GM23338 (cell line): ENCODE measurements at regions not wholly inside any gene's neighbourhood (a gene's known extent, or its start where the extent isn't known, plus 50 kb on each side); places are given as distances from the start of the nearest gene placed in this dataset.

Experiments
- ATAC-seq: fragments of 200-7000 bp; cut with Tn5 transposase; 3 replicates; pipeline ENCODE4 v1.9.1; 2020
- DNase-seq: peaks from one replicate; pipeline ENCODE4 v3.0.0-alpha.2; 2015; ENCODE audit warnings: low spot score
- H2AFZ ChIP-seq: fragments of 200-600 bp; sonication (generic); 2 replicates; pipeline ENCODE4 v1.8.0; 2016; ENCODE audit warnings: antibody characterized with exemption, mild to moderate bottlenecking, moderate library complexity
- H3F3A ChIP-seq: fragments of 200-600 bp; sonication (generic); replicated peaks from 2 replicates; pipeline ENCODE4 v1.8.0; 2017; ENCODE audit warnings: antibody characterized with exemption, mixed run types, low read depth
- H3K27ac ChIP-seq: fragments of 200-600 bp; sonication (generic); 2 replicates; pipeline ENCODE4 v1.6.1; 2016; ENCODE audit warnings: low read depth
- H3K27me3 ChIP-seq: fragments of 200-600 bp; sonication (generic); 2 replicates; pipeline ENCODE4 v1.8.0; 2016; ENCODE audit warnings: mild to moderate bottlenecking, mixed run types, moderate library complexity; ENCODE audit not compliant: insufficient read depth
- H3K36me3 ChIP-seq: fragments of 200-600 bp; sonication (generic); 2 replicates; pipeline ENCODE4 v1.8.0; 2016; ENCODE audit warnings: mild to moderate bottlenecking; ENCODE audit not compliant: insufficient read depth
- H3K4me1 ChIP-seq: fragments of 200-600 bp; sonication (generic); 2 replicates; pipeline ENCODE4 v1.8.0; 2016; ENCODE audit warnings: mild to moderate bottlenecking, moderate library complexity; ENCODE audit not compliant: insufficient read depth
- H3K4me2 ChIP-seq: fragments of 200-600 bp; sonication (generic); 2 replicates; pipeline ENCODE4 v1.7.1; 2017; ENCODE audit warnings: mixed run types
- H3K4me3 ChIP-seq: fragments of 200-600 bp; sonication (generic); 2 replicates; pipeline ENCODE4 v1.6.1; 2016; ENCODE audit warnings: mixed run types
- H3K79me2 ChIP-seq: fragments of 200-600 bp; sonication (generic); replicated peaks from 2 replicates; pipeline ENCODE4 v1.8.0; 2017; ENCODE audit warnings: mild to moderate bottlenecking; ENCODE audit not compliant: insufficient read depth
- H3K9me2 ChIP-seq: fragments of 200-600 bp; sonication (generic); 2 replicates; pipeline ENCODE4 v1.8.0; 2017; ENCODE audit not compliant: insufficient read depth
- H4K20me1 ChIP-seq: fragments of 200-600 bp; sonication (generic); replicated peaks from 2 replicates; pipeline ENCODE4 v1.8.0; 2017; ENCODE audit warnings: mild to moderate bottlenecking; ENCODE audit not compliant: insufficient read depth
- H3K27ac Mint-ChIP-seq: 2 replicates; pipeline ENCODE4 v1.8.0; 2020; ENCODE audit warnings: inconsistent platforms, mild to moderate bottlenecking, moderate library complexity, mixed read lengths
- H3K27me3 Mint-ChIP-seq: 3 replicates; pipeline ENCODE4 v1.8.0; 2022; ENCODE audit warnings: low read depth, mild to moderate bottlenecking, moderate library complexity, mixed read lengths, inconsistent platforms; ENCODE audit not compliant: insufficient read depth, poor library complexity
- H3K36me3 Mint-ChIP-seq: 3 replicates; pipeline ENCODE4 v1.8.0; 2021; ENCODE audit warnings: low read depth, mild to moderate bottlenecking, inconsistent platforms, moderate library complexity, mixed read lengths
- H3K4me1 Mint-ChIP-seq: 3 replicates; pipeline ENCODE4 v1.8.0; 2020; ENCODE audit warnings: mild to moderate bottlenecking, inconsistent platforms, mixed read lengths
- H3K4me3 Mint-ChIP-seq: 3 replicates; pipeline ENCODE4 v1.8.0; 2021; ENCODE audit warnings: moderate library complexity, mild to moderate bottlenecking, inconsistent platforms, mixed read lengths
- H3K9me3 Mint-ChIP-seq: 3 replicates; pipeline ENCODE4 v1.8.0; 2020; ENCODE audit warnings: moderate library complexity, mild to moderate bottlenecking, inconsistent platforms, mixed read lengths
- CREB1 ChIP-seq: fragments of 250-450 bp; sonication (Bioruptor Pico); IDR thresholded peaks from 2 replicates; pipeline ENCODE4 v1.5.0; 2020; ENCODE audit warnings: low read depth, mild to moderate bottlenecking, moderate library complexity
- EZH2 ChIP-seq: fragments of 200-600 bp; sonication (generic); IDR thresholded peaks from one replicate; pipeline ENCODE4 v1.8.0; 2017; ENCODE audit warnings: antibody characterized with exemption, mild to moderate bottlenecking, low read depth; ENCODE audit not compliant: unreplicated experiment
- EZH2phosphoT487 ChIP-seq: fragments of 200-600 bp; sonication (generic); IDR thresholded peaks from one replicate; pipeline ENCODE4 v1.8.1; 2018; ENCODE audit warnings: antibody characterized with exemption; ENCODE audit not compliant: unreplicated experiment
- JUNB ChIP-seq: IDR thresholded peaks from one replicate; pipeline ENCODE4 v1.6.1; 2016; ENCODE audit warnings: antibody characterized with exemption; ENCODE audit not compliant: unreplicated experiment
- NANOG ChIP-seq: IDR thresholded peaks from 2 replicates; pipeline ENCODE4 v1.6.1; 2016; ENCODE audit warnings: antibody characterized with exemption, borderline replicate concordance
- POLR2AphosphoS5 ChIP-seq: IDR thresholded peaks from 2 replicates; pipeline ENCODE4 v1.6.1; 2016; ENCODE audit warnings: antibody characterized with exemption, low read depth
- STAT1 ChIP-seq: IDR thresholded peaks from one replicate; pipeline ENCODE4 v1.6.1; 2016; ENCODE audit warnings: antibody characterized with exemption; ENCODE audit not compliant: unreplicated experiment
- ZNF114 ChIP-seq: fragments of 250-450 bp; sonication (Bioruptor Pico); IDR thresholded peaks from 2 replicates; pipeline ENCODE4 v1.5.0; 2020; ENCODE audit warnings: mild to moderate bottlenecking, moderate library complexity
- ZNF331 ChIP-seq: fragments of 250-450 bp; sonication (Bioruptor Pico); IDR thresholded peaks from 2 replicates; pipeline ENCODE4 v1.5.0; 2020; ENCODE audit warnings: low read depth, mild to moderate bottlenecking, moderate library complexity
- TF ChIP-seq, protein P1 (sequence below): IDR thresholded peaks from one replicate; pipeline ENCODE4 v1.6.1; 2018; ENCODE audit warnings: antibody characterized with exemption; ENCODE audit not compliant: unreplicated experiment
- TF ChIP-seq, protein P2 (sequence below): fragments of 250-450 bp; sonication (Bioruptor Pico); IDR thresholded peaks from 2 replicates; pipeline ENCODE4 v1.5.0; 2020; ENCODE audit warnings: mild to moderate bottlenecking, moderate library complexity
- TF ChIP-seq, protein P3 (sequence below), 2 experiments: fragments of 200-600 bp in 1 of 2; sonication (generic) in 1 of 2; conservative IDR thresholded peaks; 2 replicates each; pipeline versions ENCODE4 v1.5.1 to v1.6.1; 2016 to 2017; ENCODE audit warnings: antibody characterized with exemption in 2 of 2, low read depth in 2 of 2, mild to moderate bottlenecking in 2 of 2, moderate library complexity in 1 of 2
- TF ChIP-seq, protein P4 (sequence below): IDR thresholded peaks from 2 replicates; pipeline ENCODE4 v1.6.1; 2016; ENCODE audit warnings: antibody characterized with exemption

DNA sequence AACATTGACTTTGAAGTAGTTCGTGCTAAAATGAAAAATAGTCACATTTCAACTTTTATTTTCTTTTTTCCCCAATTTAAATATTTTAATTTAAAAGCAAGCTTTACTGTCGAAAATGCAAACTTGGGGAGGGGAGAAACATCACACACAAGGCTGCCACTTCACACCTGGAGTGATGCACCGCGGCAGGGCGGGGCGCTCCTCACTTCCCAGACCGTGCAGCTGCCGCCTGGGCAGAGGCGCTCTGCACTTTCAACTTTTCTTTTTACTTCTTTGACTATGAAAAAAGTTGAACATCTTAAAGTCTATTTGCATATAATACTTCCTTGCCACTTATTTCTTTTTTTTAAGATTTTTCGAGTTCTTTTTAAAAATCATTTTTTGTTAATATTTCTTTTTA, 993.3 kb upstream of the GJE1 start:
- Histone ChIP-seq H3K79me2 (no peaks in the 10 kb centered on the region), H3K4me1 (no peaks in the 10 kb centered on the region), H3K27me3 (no peaks in the 10 kb centered on the region), H3K27ac (no peak overlapping the region), H3F3A (no peaks in the 10 kb centered on the region), H3K9me2 (no peaks in the 10 kb centered on the region; the same call in 1 of the 2 replicates), H2AFZ (no peak overlapping the region), H4K20me1 (no peaks in the 10 kb centered on the region), H3K36me3 (no peaks in the 10 kb centered on the region), H3K4me3 (no peak overlapping the region), H3K4me2 (no peak overlapping the region)
- no peaks in the 10 kb centered on the region for H3K27me3 Mint-ChIP-seq
- H3K9me3 Mint-ChIP-seq = no peaks in the 10 kb centered on the region
- DNase-seq = no peak
- H3K4me3 Mint-ChIP-seq = no peak overlapping the region
- H3K27ac Mint-ChIP-seq = no peak overlapping the region
- H3K4me1 Mint-ChIP-seq = no peaks in the 10 kb centered on the region
- H3K36me3 Mint-ChIP-seq = no peaks in the 10 kb centered on the region
- ATAC-seq = no peak
- TF ChIP-seq ZNF331 (CRISPR knock-in tag) (no peak), EZH2 (no peak), CREB1 (CRISPR knock-in tag) (no peak), NANOG (no peak), ZNF114 (CRISPR knock-in tag) (no peak), JUNB (no peak), STAT1 (no peak), EZH2phosphoT487 (no peak), POLR2AphosphoS5 (no peak)
- TF ChIP-seq, protein P1, sequence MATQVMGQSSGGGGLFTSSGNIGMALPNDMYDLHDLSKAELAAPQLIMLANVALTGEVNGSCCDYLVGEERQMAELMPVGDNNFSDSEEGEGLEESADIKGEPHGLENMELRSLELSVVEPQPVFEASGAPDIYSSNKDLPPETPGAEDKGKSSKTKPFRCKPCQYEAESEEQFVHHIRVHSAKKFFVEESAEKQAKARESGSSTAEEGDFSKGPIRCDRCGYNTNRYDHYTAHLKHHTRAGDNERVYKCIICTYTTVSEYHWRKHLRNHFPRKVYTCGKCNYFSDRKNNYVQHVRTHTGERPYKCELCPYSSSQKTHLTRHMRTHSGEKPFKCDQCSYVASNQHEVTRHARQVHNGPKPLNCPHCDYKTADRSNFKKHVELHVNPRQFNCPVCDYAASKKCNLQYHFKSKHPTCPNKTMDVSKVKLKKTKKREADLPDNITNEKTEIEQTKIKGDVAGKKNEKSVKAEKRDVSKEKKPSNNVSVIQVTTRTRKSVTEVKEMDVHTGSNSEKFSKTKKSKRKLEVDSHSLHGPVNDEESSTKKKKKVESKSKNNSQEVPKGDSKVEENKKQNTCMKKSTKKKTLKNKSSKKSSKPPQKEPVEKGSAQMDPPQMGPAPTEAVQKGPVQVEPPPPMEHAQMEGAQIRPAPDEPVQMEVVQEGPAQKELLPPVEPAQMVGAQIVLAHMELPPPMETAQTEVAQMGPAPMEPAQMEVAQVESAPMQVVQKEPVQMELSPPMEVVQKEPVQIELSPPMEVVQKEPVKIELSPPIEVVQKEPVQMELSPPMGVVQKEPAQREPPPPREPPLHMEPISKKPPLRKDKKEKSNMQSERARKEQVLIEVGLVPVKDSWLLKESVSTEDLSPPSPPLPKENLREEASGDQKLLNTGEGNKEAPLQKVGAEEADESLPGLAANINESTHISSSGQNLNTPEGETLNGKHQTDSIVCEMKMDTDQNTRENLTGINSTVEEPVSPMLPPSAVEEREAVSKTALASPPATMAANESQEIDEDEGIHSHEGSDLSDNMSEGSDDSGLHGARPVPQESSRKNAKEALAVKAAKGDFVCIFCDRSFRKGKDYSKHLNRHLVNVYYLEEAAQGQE = no peak
- TF ChIP-seq, protein P2, sequence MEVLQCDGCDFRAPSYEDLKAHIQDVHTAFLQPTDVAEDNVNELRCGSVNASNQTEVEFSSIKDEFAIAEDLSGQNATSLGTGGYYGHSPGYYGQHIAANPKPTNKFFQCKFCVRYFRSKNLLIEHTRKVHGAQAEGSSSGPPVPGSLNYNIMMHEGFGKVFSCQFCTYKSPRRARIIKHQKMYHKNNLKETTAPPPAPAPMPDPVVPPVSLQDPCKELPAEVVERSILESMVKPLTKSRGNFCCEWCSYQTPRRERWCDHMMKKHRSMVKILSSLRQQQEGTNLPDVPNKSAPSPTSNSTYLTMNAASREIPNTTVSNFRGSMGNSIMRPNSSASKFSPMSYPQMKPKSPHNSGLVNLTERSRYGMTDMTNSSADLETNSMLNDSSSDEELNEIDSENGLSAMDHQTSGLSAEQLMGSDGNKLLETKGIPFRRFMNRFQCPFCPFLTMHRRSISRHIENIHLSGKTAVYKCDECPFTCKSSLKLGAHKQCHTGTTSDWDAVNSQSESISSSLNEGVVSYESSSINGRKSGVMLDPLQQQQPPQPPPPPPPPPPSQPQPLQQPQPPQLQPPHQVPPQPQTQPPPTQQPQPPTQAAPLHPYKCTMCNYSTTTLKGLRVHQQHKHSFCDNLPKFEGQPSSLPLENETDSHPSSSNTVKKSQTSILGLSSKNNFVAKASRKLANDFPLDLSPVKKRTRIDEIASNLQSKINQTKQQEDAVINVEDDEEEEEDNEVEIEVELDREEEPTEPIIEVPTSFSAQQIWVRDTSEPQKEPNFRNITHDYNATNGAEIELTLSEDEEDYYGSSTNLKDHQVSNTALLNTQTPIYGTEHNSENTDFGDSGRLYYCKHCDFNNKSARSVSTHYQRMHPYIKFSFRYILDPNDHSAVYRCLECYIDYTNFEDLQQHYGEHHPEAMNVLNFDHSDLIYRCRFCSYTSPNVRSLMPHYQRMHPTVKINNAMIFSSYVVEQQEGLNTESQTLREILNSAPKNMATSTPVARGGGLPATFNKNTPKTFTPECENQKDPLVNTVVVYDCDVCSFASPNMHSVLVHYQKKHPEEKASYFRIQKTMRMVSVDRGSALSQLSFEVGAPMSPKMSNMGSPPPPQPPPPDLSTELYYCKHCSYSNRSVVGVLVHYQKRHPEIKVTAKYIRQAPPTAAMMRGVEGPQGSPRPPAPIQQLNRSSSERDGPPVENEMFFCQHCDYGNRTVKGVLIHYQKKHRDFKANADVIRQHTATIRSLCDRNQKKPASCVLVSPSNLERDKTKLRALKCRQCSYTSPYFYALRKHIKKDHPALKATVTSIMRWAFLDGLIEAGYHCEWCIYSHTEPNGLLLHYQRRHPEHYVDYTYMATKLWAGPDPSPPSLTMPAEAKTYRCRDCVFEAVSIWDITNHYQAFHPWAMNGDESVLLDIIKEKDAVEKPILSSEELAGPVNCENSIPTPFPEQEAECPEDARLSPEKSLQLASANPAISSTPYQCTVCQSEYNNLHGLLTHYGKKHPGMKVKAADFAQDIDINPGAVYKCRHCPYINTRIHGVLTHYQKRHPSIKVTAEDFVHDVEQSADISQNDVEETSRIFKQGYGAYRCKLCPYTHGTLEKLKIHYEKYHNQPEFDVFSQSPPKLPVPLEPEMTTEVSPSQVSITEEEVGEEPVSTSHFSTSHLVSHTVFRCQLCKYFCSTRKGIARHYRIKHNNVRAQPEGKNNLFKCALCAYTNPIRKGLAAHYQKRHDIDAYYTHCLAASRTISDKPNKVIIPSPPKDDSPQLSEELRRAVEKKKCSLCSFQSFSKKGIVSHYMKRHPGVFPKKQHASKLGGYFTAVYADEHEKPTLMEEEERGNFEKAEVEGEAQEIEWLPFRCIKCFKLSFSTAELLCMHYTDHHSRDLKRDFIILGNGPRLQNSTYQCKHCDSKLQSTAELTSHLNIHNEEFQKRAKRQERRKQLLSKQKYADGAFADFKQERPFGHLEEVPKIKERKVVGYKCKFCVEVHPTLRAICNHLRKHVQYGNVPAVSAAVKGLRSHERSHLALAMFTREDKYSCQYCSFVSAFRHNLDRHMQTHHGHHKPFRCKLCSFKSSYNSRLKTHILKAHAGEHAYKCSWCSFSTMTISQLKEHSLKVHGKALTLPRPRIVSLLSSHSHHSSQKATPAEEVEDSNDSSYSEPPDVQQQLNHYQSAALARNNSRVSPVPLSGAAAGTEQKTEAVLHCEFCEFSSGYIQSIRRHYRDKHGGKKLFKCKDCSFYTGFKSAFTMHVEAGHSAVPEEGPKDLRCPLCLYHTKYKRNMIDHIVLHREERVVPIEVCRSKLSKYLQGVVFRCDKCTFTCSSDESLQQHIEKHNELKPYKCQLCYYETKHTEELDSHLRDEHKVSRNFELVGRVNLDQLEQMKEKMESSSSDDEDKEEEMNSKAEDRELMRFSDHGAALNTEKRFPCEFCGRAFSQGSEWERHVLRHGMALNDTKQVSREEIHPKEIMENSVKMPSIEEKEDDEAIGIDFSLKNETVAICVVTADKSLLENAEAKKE (CRISPR knock-in tag) = no peak
- TF ChIP-seq, protein P3, sequence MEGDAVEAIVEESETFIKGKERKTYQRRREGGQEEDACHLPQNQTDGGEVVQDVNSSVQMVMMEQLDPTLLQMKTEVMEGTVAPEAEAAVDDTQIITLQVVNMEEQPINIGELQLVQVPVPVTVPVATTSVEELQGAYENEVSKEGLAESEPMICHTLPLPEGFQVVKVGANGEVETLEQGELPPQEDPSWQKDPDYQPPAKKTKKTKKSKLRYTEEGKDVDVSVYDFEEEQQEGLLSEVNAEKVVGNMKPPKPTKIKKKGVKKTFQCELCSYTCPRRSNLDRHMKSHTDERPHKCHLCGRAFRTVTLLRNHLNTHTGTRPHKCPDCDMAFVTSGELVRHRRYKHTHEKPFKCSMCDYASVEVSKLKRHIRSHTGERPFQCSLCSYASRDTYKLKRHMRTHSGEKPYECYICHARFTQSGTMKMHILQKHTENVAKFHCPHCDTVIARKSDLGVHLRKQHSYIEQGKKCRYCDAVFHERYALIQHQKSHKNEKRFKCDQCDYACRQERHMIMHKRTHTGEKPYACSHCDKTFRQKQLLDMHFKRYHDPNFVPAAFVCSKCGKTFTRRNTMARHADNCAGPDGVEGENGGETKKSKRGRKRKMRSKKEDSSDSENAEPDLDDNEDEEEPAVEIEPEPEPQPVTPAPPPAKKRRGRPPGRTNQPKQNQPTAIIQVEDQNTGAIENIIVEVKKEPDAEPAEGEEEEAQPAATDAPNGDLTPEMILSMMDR (conservative IDR thresholded peaks at IDR 0.05; ENCODE audit: low read depth in 2 of 2) = no peak
- TF ChIP-seq, protein P4, sequence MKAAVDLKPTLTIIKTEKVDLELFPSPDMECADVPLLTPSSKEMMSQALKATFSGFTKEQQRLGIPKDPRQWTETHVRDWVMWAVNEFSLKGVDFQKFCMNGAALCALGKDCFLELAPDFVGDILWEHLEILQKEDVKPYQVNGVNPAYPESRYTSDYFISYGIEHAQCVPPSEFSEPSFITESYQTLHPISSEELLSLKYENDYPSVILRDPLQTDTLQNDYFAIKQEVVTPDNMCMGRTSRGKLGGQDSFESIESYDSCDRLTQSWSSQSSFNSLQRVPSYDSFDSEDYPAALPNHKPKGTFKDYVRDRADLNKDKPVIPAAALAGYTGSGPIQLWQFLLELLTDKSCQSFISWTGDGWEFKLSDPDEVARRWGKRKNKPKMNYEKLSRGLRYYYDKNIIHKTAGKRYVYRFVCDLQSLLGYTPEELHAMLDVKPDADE = no peak
